ENCODE measurements at regions not wholly inside any gene's neighbourhood (a gene's known extent, or its start where the extent isn't known, plus 50 kb on each side); places are given as distances from the start of the nearest gene placed in this dataset.

DNA sequence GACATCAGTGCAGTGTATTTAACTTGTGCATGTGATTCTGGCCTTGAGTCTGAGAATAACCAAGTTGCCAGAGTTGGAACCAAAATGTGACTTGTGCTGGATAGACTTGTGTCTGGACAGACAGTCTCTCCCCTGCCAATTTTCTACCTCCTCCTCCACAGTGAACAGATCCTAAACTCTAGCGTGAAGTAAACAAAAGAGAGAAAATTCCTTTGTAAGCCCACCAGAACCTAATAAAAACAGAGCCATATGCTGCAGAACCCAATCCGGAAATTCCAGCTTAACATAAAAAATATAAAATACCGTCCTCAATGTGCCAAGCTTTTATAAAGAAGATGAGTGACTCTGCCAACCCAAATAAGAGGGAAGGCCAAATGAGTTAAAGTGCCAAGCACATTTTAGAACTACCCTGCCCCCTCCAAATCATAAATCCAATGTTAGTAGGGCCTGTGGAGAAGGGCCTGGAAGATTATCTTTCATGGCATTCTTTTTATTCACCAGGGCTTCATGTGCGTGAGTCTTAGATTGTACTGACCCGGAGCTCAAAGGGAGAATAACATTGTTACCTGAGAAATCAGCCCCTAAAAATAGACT lies 344.6 kb upstream of the PROK2 start:
- TF ChIP-seq, protein P1, sequence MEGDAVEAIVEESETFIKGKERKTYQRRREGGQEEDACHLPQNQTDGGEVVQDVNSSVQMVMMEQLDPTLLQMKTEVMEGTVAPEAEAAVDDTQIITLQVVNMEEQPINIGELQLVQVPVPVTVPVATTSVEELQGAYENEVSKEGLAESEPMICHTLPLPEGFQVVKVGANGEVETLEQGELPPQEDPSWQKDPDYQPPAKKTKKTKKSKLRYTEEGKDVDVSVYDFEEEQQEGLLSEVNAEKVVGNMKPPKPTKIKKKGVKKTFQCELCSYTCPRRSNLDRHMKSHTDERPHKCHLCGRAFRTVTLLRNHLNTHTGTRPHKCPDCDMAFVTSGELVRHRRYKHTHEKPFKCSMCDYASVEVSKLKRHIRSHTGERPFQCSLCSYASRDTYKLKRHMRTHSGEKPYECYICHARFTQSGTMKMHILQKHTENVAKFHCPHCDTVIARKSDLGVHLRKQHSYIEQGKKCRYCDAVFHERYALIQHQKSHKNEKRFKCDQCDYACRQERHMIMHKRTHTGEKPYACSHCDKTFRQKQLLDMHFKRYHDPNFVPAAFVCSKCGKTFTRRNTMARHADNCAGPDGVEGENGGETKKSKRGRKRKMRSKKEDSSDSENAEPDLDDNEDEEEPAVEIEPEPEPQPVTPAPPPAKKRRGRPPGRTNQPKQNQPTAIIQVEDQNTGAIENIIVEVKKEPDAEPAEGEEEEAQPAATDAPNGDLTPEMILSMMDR (IDR thresholded peaks at IDR 0.05), result no peak
- TF ChIP-seq POLR2A (IDR thresholded peaks at IDR 0.05; ENCODE audit: low read depth) (no peak), EP300 (IDR thresholded peaks at IDR 0.05) (no peak), POLR2AphosphoS5 (IDR thresholded peaks at IDR 0.05) (no peak)

Measured in esophagus muscularis mucosa (tissue), 4 donors.